Gastrocnemius medialis (tissue), 4 donors: ENCODE measurements at regions not wholly inside any gene's neighbourhood (a gene's known extent, or its start where the extent isn't known, plus 50 kb on each side); places are given as distances from the start of the nearest gene placed in this dataset.

ENCODE experiments used
- CTCF ChIP-seq, 5 experiments: fragments of 450-650 bp in 3 of 5; fragments of 200-600 bp in 2 of 5; sonication (generic) in 2 of 5; IDR thresholded peaks in 4 of 5; conservative IDR thresholded peaks in 1 of 5; 1 replicate in 4 of 5; 2 replicates in 1 of 5; pipeline ENCODE4 v1.5.1; 2016 to 2019; ENCODE audit warnings: antibody characterized with exemption in 5 of 5, mild to moderate bottlenecking in 3 of 5, moderate library complexity in 3 of 5
- POLR2A ChIP-seq, 2 donors: fragments of 450-650 bp; IDR thresholded peaks; one replicate each; pipeline ENCODE4 v1.6.1; 2017; ENCODE audit warnings: antibody characterized with exemption in 2 of 2, mild to moderate bottlenecking in 2 of 2, moderate library complexity in 2 of 2

GRCh38 chr2:234278556-234279255, 218.2 kb downstream of the ARL4C start:
- TF ChIP-seq CTCF (IDR thresholded peaks at IDR 0.05 in 4 of 5, conservative IDR thresholded peaks at IDR 0.05 in 1 of 5) (no peak), POLR2A (IDR thresholded peaks at IDR 0.05) (no peak)
